ENCODE measurements at regions not wholly inside any gene's neighbourhood (a gene's known extent, or its start where the extent isn't known, plus 50 kb on each side); places are given as distances from the start of the nearest gene placed in this dataset.

DNA sequence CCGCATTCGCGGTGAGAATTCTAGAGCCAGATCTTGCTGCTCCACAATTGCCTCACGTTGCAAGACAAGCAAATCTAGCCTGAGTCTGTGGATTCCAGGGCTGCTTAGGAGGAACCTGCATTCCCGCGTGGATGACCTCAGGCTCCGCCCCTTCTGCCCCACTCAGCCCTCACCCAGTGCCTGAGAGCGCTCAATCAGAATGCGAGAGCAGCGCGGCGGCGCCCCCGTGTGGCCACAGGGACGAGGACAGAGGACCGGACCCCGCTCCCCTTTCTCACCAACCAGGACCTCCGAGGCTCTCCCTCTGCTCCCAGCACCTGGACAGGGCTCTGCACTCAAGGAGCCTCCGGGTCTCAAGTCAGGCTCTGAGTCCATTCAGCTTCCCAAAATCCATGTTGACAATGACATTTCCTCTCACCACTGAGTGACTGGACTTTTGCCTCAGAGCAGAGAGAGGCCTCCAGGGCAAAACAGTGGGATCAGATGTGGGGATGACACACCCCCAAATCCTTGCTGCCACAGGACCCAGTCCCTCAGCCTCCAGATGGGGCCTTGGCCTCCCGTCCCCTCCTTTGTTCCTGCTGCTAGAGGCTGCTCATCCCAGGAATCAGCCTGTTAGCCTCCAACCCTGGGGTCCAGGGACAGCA, 52.0 kb downstream of the RPP21 start:
- DNase-seq = peak; percentile 84

DNA sequence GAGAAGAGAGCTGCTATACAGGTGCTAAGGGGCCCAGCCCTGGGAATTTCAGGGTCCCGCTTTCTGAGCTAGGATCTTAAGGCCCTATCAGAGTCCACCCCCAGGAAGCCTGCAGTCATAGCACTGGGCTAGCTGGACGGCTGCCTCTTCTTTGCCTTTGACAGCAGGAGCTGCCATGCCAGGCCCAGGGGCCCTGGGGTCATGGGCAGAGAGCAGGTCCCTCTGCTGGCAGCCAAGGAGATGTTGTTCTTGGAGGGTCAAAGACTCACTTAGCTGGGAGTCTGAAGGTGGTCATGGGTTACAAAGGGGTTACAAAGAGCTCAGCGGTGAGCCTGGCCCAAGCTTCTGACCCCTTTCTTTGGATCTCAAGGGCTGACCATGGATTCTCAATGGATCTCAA, 52.7 kb downstream of the RPP21 start:
- no peak for DNase-seq

DNA sequence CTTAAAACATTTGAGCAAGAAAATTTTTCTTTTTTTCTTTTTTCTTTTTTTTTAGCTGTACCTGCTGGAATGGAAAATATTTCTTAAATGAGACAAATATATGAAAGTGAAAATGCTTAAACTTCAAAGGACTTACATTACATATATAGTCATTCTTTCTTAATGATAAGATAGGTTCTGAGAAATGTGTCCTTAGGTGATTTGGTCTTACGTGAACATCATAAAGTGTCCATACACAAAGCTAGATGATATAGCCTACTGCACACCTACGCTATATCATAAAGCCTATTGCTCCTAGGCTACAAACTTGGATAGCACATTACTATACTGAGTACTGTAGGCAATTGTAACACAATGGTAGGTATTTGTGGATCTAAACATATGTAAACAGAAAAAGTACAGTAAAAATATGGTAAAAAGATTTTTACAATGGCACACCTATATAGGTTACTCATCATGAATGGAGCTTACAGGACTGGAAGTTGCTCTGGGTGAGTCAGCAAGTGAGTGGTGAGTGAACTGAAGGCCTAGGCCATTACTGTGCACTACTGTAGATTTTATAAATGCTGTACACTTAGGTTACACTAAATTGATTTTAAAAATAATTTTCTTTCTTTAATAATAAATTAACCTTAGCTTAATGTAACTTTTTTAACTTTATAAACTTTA, 54.6 kb downstream of the RPP21 start:
- no peak for DNase-seq

DNA sequence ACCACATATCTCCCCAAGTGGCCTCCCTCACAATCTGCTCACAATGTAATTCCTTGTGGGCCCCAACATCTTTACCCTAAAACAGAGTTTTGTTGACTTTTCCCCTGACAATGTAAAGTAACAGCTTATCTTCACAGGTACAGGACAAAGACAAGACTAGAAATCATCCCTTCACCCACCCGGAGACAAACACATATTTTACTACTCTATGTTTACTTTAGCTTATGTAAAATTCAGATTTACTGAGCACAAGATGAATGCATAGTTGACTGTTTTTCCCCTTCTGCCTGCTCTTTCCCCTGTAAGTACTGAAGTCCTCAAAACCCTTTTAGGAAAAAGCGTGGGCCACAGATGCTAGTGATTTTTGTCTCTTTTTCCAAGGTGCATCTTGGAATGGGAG, 61.0 kb downstream of the RPP21 start:
- DNase-seq = no peak

DNA sequence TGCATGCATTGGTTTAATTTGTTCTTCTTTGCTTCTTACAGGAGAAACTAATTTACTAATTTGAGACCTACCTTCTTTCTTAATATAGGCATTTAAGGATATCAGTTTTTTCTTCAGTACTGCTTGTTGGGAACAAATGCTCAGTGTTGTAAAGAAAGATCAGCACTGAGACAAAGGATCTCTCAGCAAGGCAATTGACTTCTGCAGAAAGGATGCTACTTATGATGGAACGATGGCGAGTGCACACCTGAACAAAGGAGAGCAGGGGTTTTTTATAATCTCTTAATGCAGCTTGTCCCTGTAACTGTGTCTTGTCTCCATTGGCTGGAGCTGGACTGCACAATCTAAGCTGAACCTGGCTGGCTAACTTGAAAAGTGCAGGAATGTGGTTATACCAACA, 64.2 kb downstream of the RPP21 start:
- no peak for DNase-seq

DNA sequence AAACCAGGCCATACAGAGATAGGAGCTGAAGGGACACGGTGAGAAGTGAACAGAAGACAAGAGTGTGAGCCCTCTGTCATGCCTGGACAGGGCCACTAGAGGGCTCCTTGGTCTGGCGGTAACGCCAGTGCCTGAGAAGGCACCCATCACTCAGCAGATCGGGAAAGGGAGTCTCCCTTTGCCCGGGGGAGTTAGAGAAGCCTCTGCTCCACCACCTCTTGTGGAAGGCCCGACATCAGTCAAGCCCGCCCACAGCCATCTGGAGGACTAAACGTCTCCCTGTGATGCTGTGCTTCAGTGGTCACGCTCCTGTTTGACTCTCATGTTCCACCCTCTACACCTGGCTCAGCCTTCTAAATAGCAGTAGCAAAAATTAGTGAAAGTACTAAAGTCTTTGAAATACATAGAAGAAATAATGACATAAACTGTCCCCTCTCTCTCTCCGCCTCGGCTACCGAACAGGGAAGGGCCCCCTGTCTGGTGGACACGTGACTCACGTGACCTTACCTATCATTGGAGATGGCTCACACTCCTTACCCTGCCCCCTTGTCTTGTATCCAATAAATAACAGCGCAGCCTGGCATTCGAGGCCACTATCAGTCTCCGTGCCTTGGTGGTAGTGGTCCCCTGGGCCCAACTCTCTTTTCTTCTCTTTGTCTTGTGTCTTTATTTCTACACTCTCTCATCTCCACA, 66.7 kb downstream of the RPP21 start:
- DNase-seq = peak; percentile 59

DNA sequence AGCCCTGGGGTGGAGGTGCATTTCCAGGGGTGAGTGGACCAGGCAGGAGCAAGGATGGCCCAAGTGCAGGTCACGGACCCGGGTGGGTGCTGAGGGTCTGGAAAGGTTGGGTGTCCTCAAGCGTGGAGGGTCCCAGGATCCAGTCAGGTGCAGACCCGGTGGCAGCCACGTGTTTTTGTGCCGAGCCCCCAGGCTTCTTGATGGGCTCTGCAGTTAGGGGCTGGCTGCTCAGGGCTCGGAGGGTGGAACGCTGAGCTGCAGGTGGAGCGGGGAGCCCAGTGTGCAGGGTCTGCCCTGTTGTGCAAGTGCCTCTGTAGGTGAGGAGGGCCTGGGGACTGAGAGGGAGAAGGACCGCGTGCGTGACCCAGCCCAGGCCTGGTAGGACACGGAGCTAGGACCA, 70.9 kb upstream of the HLA-E start:
- no peak for DNase-seq

DNA sequence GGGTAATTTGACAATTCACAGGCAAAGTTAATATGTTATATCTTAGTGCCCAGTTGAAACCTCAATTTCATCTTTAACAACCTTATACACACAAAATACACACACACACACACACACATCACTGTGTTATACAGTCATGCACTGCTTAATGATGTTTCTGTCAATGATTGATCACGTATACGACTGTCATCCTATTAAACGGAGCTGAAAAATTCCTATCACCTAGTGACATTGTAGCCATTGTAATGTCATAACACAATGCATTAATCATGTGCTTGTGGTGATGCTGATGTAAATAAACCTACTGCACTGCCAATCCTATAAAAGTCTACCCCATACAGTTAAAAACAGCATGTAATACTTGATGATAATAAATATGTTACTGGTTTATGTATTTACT, 64.8 kb upstream of the HLA-E start:
- DNase-seq = no peak

All from activated CD4-positive, alpha-beta T cell treated with anti-CD3 and anti-CD28 coated beads, Interleukin-2, amount 50 U/mL, for 16 hours (primary cell).